Gastroesophageal sphincter (tissue), 4 donors: ENCODE measurements at regions not wholly inside any gene's neighbourhood (a gene's known extent, or its start where the extent isn't known, plus 50 kb on each side); places are given as distances from the start of the nearest gene placed in this dataset.

Source experiments
- ATAC-seq: fragments of 150-250 bp; one replicate; pipeline ENCODE4 v1.9.1; 2016; ENCODE audit warnings: mild to moderate bottlenecking, moderate library complexity
- H3K27ac ChIP-seq, 4 donors: fragments of 200-600 bp; sonication (generic) in 3 of 4; 1 replicate in 3 of 4; 2 replicates in 1 of 4; pipeline ENCODE4 v1.5.1; 2016 to 2019
- H3K27me3 ChIP-seq: fragments of 200-600 bp; sonication (generic); one replicate; pipeline ENCODE4 v1.5.1; 2019
- H3K36me3 ChIP-seq, 2 donors: fragments of 200-600 bp; sonication (generic); one replicate each; pipeline ENCODE4 v1.5.1; 2019; ENCODE audit warnings: control low read depth in 1 of 2
- H3K4me1 ChIP-seq, 3 donors: fragments of 200-600 bp; sonication (generic); 1 replicate in 2 of 3; 2 replicates in 1 of 3; pipeline ENCODE4 v1.5.1; 2016 to 2019; ENCODE audit warnings: control low read depth in 2 of 3
- H3K4me3 ChIP-seq, 2 donors: fragments of 200-600 bp; sonication (generic); one replicate each; pipeline ENCODE4 v1.5.1; 2019; ENCODE audit warnings: mild to moderate bottlenecking in 1 of 2, moderate library complexity in 1 of 2
- H3K9me3 ChIP-seq, 3 donors: fragments of 200-600 bp; sonication (generic); one replicate each; pipeline ENCODE4 v1.5.1; 2017 to 2019; ENCODE audit warnings: control low read depth in 2 of 3
- CTCF ChIP-seq, 4 experiments: fragments of 200-600 bp in 2 of 4; fragments of 450-650 bp in 2 of 4; sonication (generic) in 1 of 4; IDR thresholded peaks; one replicate each; pipeline ENCODE4 v1.5.1; 2017 to 2019; ENCODE audit warnings: antibody characterized with exemption in 4 of 4, mild to moderate bottlenecking in 2 of 4, moderate library complexity in 2 of 4
- EP300 ChIP-seq: sonication (generic); formaldehyde crosslinking; IDR thresholded peaks from one replicate; pipeline ENCODE4 v1.6.1; 2017; ENCODE audit warnings: antibody characterized with exemption, mild to moderate bottlenecking
- POLR2A ChIP-seq, 2 donors: fragments of 450-650 bp; IDR thresholded peaks; one replicate each; pipeline ENCODE4 v1.6.1; 2017; ENCODE audit warnings: antibody characterized with exemption in 2 of 2, mild to moderate bottlenecking in 2 of 2, moderate library complexity in 1 of 2
- POLR2AphosphoS5 ChIP-seq: sonication (generic); formaldehyde crosslinking; IDR thresholded peaks from one replicate; pipeline ENCODE4 v1.6.1; 2017; ENCODE audit warnings: antibody characterized with exemption
- WGBS, 2 donors: methylation state at CpG; one replicate each; pipeline ENCODE4 v1.1.5; 2018; ENCODE audit warnings: low coverage in 1 of 2; 5-methylcytosine and 5-hydroxymethylcytosine counted together

GRCh38 chr4:162683659-162684370 lies 482.9 kb downstream of the NAF1 start:
- Histone ChIP-seq H3K36me3 (no peaks in the 10 kb centered on the region), H3K4me3 (no peak overlapping the region), H3K9me3 (peaks cover 0 to 8% (median 0%) of the 10 kb centered on the region in 3 donors), H3K4me1 (no peaks in the 10 kb centered on the region), H3K27me3 (no peaks in the 10 kb centered on the region), H3K27ac (no peak overlapping the region)
- 53 to 60% methylated on average over 5 of the region's 5 CpGs for WGBS, 2 donors
- TF ChIP-seq POLR2AphosphoS5 (no peak), EP300 (no peak), POLR2A (IDR thresholded peaks at IDR 0.05) (no peak), CTCF (IDR thresholded peaks at IDR 0.05) (no peak)
- no peak for ATAC-seq

GRCh38 chr4:162682651-162683050 lies 484.0 kb downstream of the NAF1 start:
- no peak overlapping the region for H3K4me3 ChIP-seq
- no peak overlapping the region for H3K27ac ChIP-seq
- WGBS, 2 donors, result 22 to 42% methylated on average over 1 of the region's 1 CpG
- peaks cover 0 to 8% (median 0%) of the 10 kb centered on the region in 3 donors for H3K9me3 ChIP-seq
- no peaks in the 10 kb centered on the region for H3K27me3 ChIP-seq
- no peaks in the 10 kb centered on the region for H3K4me1 ChIP-seq
- TF ChIP-seq CTCF (IDR thresholded peaks at IDR 0.05), result no peak
- no peak for TF ChIP-seq POLR2A (IDR thresholded peaks at IDR 0.05)
- TF ChIP-seq EP300, result no peak
- no peak for TF ChIP-seq POLR2AphosphoS5
- no peak for ATAC-seq
- no peaks in the 10 kb centered on the region for H3K36me3 ChIP-seq

DNA sequence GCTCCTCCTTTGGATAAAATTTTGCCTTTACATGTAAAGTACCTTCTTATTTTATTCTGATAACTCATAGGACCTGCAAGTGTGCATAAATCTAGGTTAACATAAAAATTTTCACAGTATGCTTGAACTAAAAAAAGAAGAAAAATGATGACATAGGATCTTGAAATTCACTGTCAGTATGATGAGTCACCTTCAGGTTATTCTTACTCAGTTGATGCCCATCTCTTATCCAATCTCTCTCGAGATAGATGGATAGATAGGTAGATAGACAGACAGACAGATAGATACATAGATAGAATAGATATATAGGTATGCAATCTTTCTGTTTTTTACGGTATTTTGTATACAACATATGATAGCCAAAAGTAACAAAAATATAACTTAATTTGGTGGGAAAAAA lies 485.5 kb downstream of the NAF1 start:
- peaks cover 0 to 8% (median 0%) of the 10 kb centered on the region in 3 donors for H3K9me3 ChIP-seq
- no peak for TF ChIP-seq CTCF (IDR thresholded peaks at IDR 0.05)
- no peak for TF ChIP-seq POLR2A (IDR thresholded peaks at IDR 0.05)
- no peak for TF ChIP-seq EP300
- no peak for TF ChIP-seq POLR2AphosphoS5
- H3K27me3 ChIP-seq, result no peaks in the 10 kb centered on the region
- no peak for ATAC-seq
- no peaks in the 10 kb centered on the region for H3K4me1 ChIP-seq
- no peak overlapping the region for H3K4me3 ChIP-seq
- H3K36me3 ChIP-seq, result no peaks in the 10 kb centered on the region
- H3K27ac ChIP-seq, result no peak overlapping the region
- 18 to 24% methylated on average over 2 of the region's 2 CpGs for WGBS, 2 donors

- Histone ChIP-seq H3K27me3 (no peaks in the 10 kb centered on the region), H3K27ac (no peak overlapping the region), H3K36me3 (no peaks in the 10 kb centered on the region), H3K4me1 (no peaks in the 10 kb centered on the region), H3K9me3 (peaks cover 0 to 8% (median 0%) of the 10 kb centered on the region in 3 donors), H3K4me3 (no peak overlapping the region)
- no peak for TF ChIP-seq EP300
- no peak for TF ChIP-seq POLR2A (IDR thresholded peaks at IDR 0.05)
- TF ChIP-seq POLR2AphosphoS5, result no peak
- no peak for TF ChIP-seq CTCF (IDR thresholded peaks at IDR 0.05)
- 92% methylated on average over 2 of the region's 2 CpGs; no CpG with 5 or more reads in 1 of the 2 donors for WGBS, 2 donors
- no peak for ATAC-seq
These were observed 491.0 kb downstream of the NAF1 start for GRCh38 chr4:162675661-162676060.

DNA sequence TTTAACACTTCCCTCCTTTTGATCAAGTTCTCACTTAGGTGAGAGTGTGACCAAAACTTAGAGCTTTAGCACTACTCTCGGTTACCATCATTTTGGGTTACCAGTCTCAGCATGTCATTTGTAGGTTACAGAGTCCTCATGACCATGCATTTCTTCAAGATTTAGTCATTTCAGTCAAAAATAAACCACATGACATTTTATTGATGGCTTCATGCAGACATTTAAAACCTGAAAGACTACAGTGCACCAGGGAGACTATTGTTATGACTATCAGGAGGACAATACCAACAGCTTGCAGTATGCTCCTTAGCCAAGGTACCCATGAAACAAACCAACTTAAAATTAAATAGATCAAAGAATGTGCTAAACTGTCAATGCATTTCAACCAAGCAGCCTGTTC lies 498.1 kb upstream of the FSTL5 start:
- 71 to 91% methylated on average over 1 of the region's 1 CpG for WGBS, 2 donors
- H3K36me3 ChIP-seq, result no peaks in the 10 kb centered on the region
- H3K9me3 ChIP-seq, result no peaks in the 10 kb centered on the region
- no peaks in the 10 kb centered on the region for H3K4me1 ChIP-seq
- H3K27ac ChIP-seq, result no peak overlapping the region
- ATAC-seq, result no peak
- TF ChIP-seq POLR2A (IDR thresholded peaks at IDR 0.05) (no peak), CTCF (IDR thresholded peaks at IDR 0.05) (no peak), POLR2AphosphoS5 (no peak), EP300 (no peak)
- H3K4me3 ChIP-seq, result no peak overlapping the region
- H3K27me3 ChIP-seq, result no peaks in the 10 kb centered on the region
